BJ (cell line): ENCODE measurements at regions not wholly inside any gene's neighbourhood (a gene's known extent, or its start where the extent isn't known, plus 50 kb on each side); places are given as distances from the start of the nearest gene placed in this dataset.

Experiments used
- CTCF ChIA-PET: fragments of 350-600 bp; formaldehyde crosslinking; extraction: SDS; loops from one replicate; lab custom pipeline; 2021; ENCODE audit warnings: antibody characterized with exemption, inconsistent platforms; lab: Yijun Ruan, JAX
- POLR2A ChIA-PET: fragments of 300-600 bp; sonication (Branson Sonifier 250); formaldehyde crosslinking; extraction: SDS; loops from one replicate; lab custom pipeline; 2021; ENCODE audit warnings: antibody characterized with exemption; lab: Charles Lee
- DNase-seq: peaks from one replicate; pipeline ENCODE4 v3.0.0-alpha.2; 2011; ENCODE audit warnings: low read depth
- H3K27me3 ChIP-seq: 2 replicates; pipeline ENCODE4 v1.6.0; 2011; ENCODE audit warnings: low read length; ENCODE audit not compliant: control insufficient read depth, insufficient read depth
- H3K36me3 ChIP-seq: 2 replicates; pipeline ENCODE4 v1.5.1; 2011; ENCODE audit warnings: low read length; ENCODE audit not compliant: control insufficient read depth, insufficient read depth
- H3K4me3 ChIP-seq: 2 replicates; pipeline ENCODE4 v1.5.1; 2011; ENCODE audit warnings: low read depth, mild to moderate bottlenecking, control low read depth, low read length
- TF ChIP-seq, protein P1 (sequence below): IDR thresholded peaks from 2 replicates; pipeline ENCODE4 v1.5.1; 2011; ENCODE audit warnings: low read depth, mild to moderate bottlenecking, control low read depth, inconsistent platforms, low read length, moderate library complexity; ENCODE audit not compliant: insufficient read depth

- DNase-seq: no peak
- ChIA-PET POLR2A (interaction anchor here (0.6 kb wide), 1 partner anchor 718 kb away, joined by 3 read pairs; no protein-coding TSS in a partner anchor), CTCF (interaction anchor here (1.2 to 2.4 kb wide), 6 partner anchors 10 to 558 kb away, joined by 4 to 12 read pairs (median 6); no protein-coding TSS in a partner anchor)
- Histone ChIP-seq H3K4me3 (no peak overlapping the region), H3K36me3 (no peaks in the 10 kb centered on the region), H3K27me3 (no peaks in the 10 kb centered on the region)
- TF ChIP-seq, protein P1, sequence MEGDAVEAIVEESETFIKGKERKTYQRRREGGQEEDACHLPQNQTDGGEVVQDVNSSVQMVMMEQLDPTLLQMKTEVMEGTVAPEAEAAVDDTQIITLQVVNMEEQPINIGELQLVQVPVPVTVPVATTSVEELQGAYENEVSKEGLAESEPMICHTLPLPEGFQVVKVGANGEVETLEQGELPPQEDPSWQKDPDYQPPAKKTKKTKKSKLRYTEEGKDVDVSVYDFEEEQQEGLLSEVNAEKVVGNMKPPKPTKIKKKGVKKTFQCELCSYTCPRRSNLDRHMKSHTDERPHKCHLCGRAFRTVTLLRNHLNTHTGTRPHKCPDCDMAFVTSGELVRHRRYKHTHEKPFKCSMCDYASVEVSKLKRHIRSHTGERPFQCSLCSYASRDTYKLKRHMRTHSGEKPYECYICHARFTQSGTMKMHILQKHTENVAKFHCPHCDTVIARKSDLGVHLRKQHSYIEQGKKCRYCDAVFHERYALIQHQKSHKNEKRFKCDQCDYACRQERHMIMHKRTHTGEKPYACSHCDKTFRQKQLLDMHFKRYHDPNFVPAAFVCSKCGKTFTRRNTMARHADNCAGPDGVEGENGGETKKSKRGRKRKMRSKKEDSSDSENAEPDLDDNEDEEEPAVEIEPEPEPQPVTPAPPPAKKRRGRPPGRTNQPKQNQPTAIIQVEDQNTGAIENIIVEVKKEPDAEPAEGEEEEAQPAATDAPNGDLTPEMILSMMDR: no peak
Observed at GRCh38 chr6:100105919-100106529, 112.0 kb upstream of the MCHR2 start.

- ChIA-PET POLR2A (interaction anchor here (0.6 kb wide), 1 partner anchor 717 kb away, joined by 3 read pairs; no protein-coding TSS in a partner anchor), CTCF (interaction anchor here (1.3 to 2.4 kb wide), 3 partner anchors 11 to 559 kb away, joined by 4 to 7 read pairs (median 5); no protein-coding TSS in a partner anchor)
- no peak for DNase-seq
- H3K27me3 ChIP-seq: no peaks in the 10 kb centered on the region
- TF ChIP-seq, protein P1: no peak
- no peak overlapping the region for H3K4me3 ChIP-seq
- H3K36me3 ChIP-seq: no peaks in the 10 kb centered on the region
Observed at GRCh38 chr6:100105138-100105537, 111.1 kb upstream of the MCHR2 start.

DNA sequence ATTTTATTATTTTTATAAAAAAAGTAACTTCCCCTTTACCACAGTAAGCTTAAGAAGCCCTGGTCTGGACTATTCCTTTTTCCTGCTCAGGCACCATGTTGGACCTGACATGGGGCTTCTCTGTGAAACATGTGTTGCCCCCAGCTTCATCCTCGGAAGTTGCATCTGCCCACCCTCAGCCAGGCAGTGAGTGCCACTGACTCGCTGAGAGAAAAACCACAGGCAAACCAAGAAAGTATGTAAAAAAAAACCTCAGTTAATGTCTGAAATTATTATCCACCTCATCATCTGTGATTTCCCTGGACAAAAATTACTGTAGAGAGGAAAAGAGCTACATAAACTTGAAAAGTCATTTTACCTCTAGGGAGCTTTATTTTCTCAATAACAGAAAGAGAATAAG lies 109.9 kb upstream of the MCHR2 start:
- TF ChIP-seq, protein P1: no peak
- H3K36me3 ChIP-seq: no peaks in the 10 kb centered on the region
- ChIA-PET CTCF (interaction anchor here (0.6 to 2.4 kb wide), 11 partner anchors 12 to 560 kb away, joined by 3 to 14 read pairs (median 4); partner anchors contain the start of gene SIM1), POLR2A (no interaction called here)
- no peaks in the 10 kb centered on the region for H3K27me3 ChIP-seq
- DNase-seq: no peak
- no peak overlapping the region for H3K4me3 ChIP-seq

- Histone ChIP-seq H3K4me3 (no peak overlapping the region), H3K27me3 (no peaks in the 10 kb centered on the region), H3K36me3 (no peaks in the 10 kb centered on the region)
- CTCF ChIA-PET: interaction anchor here (0.7 to 1.8 kb wide), 7 partner anchors 13 to 555 kb away, joined by 3 to 14 read pairs (median 4); partner anchors contain the start of gene SIM1
- POLR2A ChIA-PET: no interaction called here
- no peak for DNase-seq
- TF ChIP-seq, protein P1: no peak
Observed at GRCh38 chr6:100103194-100103593, 109.2 kb upstream of the MCHR2 start.

- Histone ChIP-seq H3K4me3 (no peak overlapping the region), H3K27me3 (no peaks in the 10 kb centered on the region), H3K36me3 (no peaks in the 10 kb centered on the region)
- POLR2A ChIA-PET: interaction anchor here (0.7 kb wide), 1 partner anchor 169 kb away, joined by 3 read pairs; no protein-coding TSS in a partner anchor
- CTCF ChIA-PET: interaction anchor here (0.6 to 6.5 kb wide), 7 partner anchors 8 to 377 kb away, joined by 3 to 153 read pairs (median 13); partner anchors contain the start of gene MCHR2
- DNase-seq: no peak
- TF ChIP-seq, protein P1: no peak
Observed at GRCh38 chr6:100101644-100102043, 107.6 kb upstream of the MCHR2 start.
